ENCODE measurements at regions not wholly inside any gene's neighbourhood (a gene's known extent, or its start where the extent isn't known, plus 50 kb on each side); places are given as distances from the start of the nearest gene placed in this dataset.

DNA sequence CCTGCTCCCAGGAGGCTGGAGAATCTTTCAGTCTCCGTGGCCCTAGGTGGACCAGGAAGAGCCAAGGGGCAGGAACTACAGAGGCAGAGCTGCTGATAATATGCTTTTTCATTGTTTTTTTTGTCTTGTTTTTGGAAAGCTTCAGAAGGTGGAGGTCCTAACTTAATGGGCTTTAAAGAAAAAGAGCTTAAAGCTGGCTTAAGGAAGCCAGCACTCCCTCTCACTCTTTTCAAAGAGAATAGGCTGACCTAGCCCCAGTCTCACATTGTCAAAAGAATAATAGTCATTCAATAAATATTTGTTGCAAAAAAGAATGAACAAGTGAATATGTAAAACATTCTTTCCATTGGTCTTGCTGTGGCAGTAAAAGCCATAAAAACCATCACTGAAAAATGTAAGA, 61.0 kb upstream of the RRP15 start (continued):
- TF ChIP-seq TBP (IDR thresholded peaks at IDR 0.05; ENCODE audit: low read depth, low read length) (no peak), BCL11A (IDR thresholded peaks at IDR 0.05; ENCODE audit: low read depth in 2 of 2, low read length in 2 of 2) (no peak), JUN (IDR thresholded peaks at IDR 0.05; ENCODE audit: low read depth, low read length) (no peak), RFX5 (IDR thresholded peaks at IDR 0.05; ENCODE audit: borderline replicate concordance, low read depth, low read length) (no peak), PHF8 (conservative IDR thresholded peaks at IDR 0.05; ENCODE audit: low read depth, low read length) (no peak), TAF1 (IDR thresholded peaks at IDR 0.05; ENCODE audit: low read depth, low read length) (no peak)
